Mammary epithelial cell (primary cell): ENCODE measurements at regions not wholly inside any gene's neighbourhood (a gene's known extent, or its start where the extent isn't known, plus 50 kb on each side); places are given as distances from the start of the nearest gene placed in this dataset.

Experiments used
- CTCF ChIP-seq, 2 donors: IDR thresholded peaks in 1 of 2; conservative IDR thresholded peaks in 1 of 2; 2 replicates each; pipeline ENCODE4 v1.5.1; 2011 to 2012; ENCODE audit warnings: inconsistent platforms in 2 of 2, low read length in 2 of 2, mild to moderate bottlenecking in 2 of 2, control low read depth in 1 of 2, low read depth in 1 of 2; ENCODE audit not compliant: insufficient read depth in 1 of 2; ENCODE audit errors: extremely low read depth in 1 of 2
- EZH2 ChIP-seq: IDR thresholded peaks from 2 replicates; pipeline ENCODE4 v1.6.1; 2012; ENCODE audit warnings: low read length, inconsistent platforms, borderline replicate concordance

- TF ChIP-seq CTCF (conservative IDR thresholded peaks at IDR 0.05 in 1 of 2, IDR thresholded peaks at IDR 0.05 in 1 of 2; ENCODE audit: extremely low read depth in 1 of 2, insufficient read depth in 1 of 2, low read depth in 1 of 2, low read length in 2 of 2) (peak; percentile 18 to 20), EZH2 (no peak)
These were observed 152.8 kb upstream of the CTAGE1 start for GRCh38 chr18:22570492-22570891.
